GM19395 (cell line): ENCODE measurements at regions not wholly inside any gene's neighbourhood (a gene's known extent, or its start where the extent isn't known, plus 50 kb on each side); places are given as distances from the start of the nearest gene placed in this dataset.
"Not testable (repeated sequence)": the region's sequence is repeated elsewhere in the genome, so short reads cannot be mapped to it uniquely, and the experiment has no call there.

Experiments
- ATAC-seq: cut with Tn5 transposase; IDR thresholded peaks from one replicate; pipeline ENCODE4 v1.9.1; 2021; ENCODE audit warnings: mild to moderate bottlenecking, moderate library complexity; ENCODE audit not compliant: unreplicated experiment

DNA sequence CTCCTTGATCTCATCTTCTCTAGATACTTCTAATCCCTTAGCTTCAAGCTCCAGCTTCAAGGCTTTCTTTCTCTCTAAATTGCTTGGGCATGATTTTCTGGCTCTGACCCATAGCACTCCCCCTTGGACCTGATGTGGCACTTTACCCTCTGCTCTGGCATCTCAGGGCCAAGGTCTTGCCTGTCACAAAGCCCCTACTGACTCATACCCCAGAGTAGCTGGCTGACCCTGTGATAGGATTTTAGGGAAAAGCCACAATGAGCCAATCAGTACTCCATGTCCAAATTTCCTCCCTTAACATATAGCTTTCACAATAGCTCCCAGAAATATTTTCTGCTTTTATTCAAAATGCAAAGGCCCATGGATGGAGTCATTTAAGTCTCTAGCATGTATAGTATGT lies 488.7 kb upstream of the SPRED2 start:
- ATAC-seq, result no peak

DNA sequence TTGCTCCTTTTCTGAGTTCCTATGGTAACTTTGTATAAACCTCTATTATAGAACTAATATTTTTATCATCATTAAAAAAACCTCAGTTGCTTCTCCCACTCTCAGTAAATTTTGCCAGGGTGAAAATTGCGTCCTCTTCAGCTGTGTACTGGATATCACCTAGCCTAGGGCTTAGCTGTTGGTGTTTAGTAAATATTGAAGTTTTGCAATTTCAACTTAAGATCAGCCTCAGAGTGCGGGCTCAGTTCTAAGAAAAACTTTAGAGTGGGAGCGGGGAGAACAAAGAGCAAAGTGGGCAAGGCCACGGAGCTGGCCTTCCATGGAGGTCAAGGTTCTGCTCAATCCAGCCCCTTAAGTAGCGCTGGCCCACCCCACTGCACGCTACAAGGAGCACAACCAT lies 488.3 kb upstream of the SPRED2 start:
- ATAC-seq, result no peak

DNA sequence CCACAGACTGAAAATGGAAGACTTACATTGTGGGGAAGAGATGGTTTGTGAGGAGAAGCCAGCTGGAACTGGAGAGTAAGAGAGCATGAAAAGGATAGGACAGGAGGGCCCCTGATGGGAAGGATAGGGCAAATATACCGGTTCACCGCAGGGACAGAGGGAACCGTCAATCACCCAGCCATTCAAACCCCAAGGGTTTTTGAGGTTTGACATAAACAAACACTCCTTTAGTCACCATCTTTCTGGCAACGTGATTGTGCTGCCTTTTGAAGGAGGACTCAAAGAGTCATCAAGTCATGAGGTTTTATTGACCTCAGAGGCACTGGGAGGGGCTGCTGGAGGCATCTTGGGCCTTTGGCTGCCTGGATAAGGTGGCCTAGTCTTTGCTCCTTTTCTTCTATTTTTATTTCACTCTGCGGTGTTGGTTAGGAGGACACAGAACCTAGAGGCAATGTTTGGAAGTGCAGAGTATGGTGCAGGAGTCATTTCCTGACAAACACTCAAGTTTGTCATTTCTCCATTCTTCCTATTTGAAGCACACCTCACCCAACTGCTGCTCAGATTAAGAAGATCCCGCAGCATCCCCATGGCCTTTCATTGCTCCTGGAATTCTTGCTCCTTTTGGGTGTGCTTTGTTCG lies 487.3 kb upstream of the SPRED2 start:
- ATAC-seq, result no peak

DNA sequence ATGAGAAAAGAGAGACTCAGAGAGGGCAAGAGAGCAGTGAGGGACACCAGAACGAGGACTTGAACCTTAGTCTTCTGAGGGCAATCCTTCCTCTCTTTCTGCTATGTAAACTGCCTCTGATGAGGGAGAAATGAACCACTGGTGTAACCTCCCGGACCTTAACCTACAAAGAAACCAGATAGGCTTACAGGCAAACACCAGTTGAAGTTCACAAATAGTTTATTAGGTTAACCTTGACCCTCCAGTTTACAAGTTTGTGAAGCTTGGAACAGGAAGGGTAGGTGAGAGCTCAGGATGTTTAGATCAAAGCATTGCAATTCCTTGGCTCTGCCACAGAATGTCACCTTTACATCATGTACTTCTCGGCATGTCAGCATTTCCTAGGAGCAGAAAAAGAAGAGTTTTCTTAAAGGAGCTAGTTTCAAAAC lies 486.4 kb upstream of the SPRED2 start:
- ATAC-seq, result no peak

DNA sequence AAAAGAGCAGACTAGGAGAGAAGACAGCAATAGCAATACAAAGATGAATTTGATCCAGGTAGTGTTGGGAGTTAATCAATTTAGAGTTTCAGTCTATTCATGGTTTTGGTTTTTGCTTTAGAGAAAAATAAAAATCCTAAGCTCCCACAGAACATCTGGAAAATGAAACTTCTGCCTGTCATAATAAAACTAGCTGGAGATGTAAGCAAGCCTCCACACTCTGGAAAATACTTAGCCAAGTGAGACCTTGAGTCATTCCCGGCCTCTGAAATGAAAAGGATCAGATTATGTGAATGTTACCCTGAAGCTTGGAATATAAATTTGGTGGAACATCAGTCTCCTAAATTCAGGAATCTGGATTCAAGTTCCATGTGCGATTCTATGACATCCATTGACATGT lies 485.6 kb upstream of the SPRED2 start:
- ATAC-seq, result no peak

DNA sequence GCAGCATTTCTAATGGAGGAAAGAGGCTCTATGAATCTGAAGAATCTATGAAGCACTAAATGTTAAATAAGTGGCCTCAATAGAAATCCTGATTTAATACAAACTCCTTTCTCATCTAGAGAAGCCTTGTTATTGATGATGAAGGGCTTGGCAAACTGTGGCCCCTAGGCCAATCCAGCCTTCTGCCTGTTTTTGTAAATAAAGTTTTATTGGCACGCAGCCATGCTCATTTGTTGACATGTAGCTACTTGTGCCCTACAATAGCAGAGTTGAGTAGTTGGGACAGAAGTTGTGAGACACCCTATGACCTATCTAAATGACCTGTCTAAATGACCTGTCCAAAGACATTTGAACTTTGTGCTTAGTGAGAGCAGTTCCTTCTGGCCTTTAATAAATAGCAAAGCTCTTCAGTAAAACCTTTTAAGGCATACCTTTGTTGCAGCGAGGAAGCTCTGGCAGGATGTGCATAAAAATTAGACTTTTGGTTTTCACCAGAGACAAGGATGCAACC lies 484.4 kb upstream of the SPRED2 start:
- no peak for ATAC-seq

DNA sequence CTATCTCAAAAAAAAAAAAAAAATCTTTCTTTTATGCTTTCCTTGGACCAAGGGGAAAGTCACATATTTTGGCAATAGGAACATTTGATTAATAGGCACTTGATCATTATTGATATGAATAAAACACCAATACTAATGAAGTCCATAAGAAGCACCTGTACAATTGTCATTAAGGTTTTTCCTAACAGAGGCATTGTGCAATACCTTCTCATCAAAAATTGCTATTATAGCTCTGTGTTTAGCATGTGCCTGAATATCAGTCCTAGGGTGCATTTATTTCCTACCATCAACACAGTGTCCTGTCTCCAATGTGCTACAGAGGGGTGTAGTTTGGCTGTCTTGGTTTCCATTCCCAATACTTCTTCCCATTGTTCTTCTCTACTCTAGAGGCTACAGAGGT lies 483.8 kb upstream of the SPRED2 start:
- no peak for ATAC-seq

DNA sequence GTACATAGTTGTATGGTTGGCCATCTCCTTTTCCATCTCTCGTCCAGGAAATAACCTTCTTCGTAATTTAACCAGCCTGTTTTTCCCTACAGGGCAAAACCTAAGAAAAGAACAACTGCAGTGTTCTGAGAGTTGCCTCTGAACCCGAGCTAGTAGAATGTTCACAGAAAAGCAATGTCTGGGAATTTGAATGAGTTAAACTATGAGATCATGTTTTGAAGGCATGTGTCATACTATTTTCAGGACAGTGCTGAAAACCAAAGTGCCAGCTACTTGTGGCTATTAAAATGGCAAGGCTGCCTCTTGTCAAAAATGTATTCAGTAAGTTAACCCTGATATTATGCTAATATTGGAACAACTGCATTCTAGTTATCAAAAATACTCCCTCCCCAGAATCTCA lies 482.9 kb upstream of the SPRED2 start:
- ATAC-seq, result no peak

DNA sequence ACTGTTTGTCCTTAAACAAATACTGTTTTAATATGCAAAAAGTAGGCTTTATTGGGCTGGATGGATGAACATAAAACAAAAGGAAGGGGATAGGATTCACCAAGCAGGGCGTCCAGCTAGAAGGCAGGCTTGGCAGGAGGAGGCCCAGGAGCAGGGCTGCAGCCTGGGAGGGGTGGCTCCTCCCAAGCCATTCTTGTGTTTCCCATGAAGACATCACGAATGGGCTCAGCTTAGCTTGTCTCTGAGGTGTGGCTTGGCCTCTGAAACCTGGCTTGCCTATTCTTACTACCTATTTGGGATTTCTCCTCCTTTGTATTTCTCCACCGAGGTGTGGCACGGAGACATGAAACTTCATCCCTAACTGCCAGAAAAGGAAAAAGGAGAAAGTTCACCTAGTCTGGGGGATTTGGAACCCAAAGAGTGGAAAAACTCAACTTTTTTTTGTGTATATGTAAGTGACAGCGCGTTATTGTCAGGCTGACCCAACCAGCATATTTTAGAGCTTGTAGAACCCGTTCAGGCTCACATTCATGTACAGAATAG lies 481.9 kb upstream of the SPRED2 start:
- no peak for ATAC-seq

DNA sequence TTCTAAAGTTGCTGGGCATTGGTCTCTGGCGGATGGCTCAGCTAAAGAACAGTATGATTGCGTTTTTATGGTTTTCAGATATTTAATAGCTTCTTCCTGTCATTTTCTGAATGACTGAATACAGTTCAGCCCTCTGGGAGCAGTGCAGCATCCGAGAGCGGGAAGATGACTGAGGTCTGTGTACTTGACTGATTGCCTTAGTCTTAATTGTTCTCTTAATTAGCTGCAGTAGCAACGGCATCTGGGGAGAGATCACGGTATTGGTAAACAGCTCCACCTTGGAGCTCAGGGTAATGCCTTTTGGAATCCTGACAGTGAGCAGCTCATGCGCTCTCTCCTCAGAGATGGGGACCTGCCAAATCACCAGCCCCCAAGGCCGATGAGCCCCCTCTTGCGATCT lies 481.4 kb upstream of the SPRED2 start:
- no peak for ATAC-seq

DNA sequence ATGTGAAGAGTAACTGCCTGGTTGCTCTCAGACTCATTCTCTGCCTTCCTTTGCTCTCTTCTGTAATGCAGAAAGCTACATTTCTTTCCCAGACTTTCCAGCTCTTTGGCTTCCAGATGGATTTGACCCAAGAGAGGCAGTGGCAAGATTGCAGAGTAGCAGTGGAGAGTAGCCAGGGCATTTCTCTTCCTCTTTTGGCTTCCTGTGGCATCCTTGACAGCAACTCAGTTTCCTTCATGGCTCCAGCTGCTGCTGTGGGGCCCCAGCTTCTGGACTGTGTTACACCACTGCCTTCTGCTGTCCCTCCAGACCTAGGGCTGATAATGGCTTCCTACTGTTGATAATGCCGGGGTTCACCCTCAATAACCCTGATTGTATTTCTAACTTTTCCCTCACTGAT lies 469.4 kb upstream of the SPRED2 start:
- ATAC-seq, result no peak

DNA sequence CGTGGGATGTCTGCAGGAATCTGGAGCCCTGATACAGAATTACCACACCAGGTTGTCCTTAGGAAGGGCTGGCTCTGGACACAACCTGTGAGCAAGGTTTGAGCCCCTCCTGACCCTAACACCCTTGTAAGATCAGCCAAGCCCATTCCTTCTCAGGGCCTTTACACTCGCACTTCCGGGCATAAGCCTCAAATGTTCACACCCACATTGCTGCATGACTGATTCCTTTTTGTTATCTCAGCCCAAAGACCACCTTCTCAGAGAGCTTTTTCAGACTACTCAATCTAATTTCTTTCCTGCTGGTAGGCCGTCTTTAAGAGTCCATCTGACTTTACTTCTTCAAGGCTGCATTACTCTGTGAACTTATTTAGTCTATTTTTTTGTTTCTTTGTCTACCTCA lies 464.0 kb upstream of the SPRED2 start:
- ATAC-seq, result no peak

DNA sequence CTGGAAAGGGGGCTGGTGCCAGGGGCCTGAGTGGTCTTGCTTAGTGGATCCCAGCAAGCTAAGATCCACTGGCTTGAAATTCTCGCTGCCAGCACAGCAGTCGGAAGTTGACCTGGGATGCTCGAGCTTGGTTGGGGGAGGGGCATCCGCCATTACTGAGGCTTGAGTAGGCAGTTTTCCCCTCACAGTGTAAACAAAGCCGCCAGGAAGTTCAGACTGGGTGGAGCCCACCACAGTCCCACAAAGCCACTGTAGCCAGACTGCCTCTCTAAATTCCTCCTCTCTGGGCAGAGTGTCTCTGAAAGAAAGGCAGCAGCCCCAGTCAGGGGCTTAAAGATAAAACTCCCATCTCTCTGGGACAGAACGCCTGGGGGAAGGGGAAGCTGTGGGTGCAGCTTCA lies 457.7 kb upstream of the SPRED2 start:
- not testable (repeated sequence) for ATAC-seq

DNA sequence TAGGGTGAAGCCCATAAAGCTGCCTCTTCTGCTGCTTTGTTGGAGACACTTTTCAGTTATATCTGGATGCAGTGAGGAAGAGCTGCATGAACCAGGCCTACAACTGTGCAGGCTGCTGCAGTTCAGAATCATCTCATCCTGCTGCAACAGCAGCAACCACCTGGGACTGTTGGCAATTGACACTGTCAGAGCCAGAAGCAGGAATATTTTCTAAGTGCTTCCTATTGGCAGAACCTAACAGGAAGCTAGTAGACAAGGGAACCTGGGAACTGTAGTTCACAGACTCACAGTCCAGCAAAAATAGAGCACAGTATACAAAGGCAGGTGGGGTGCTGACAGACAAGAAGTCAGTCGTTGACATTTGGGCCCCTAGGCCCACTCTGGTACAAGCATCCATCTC lies 452.9 kb upstream of the SPRED2 start:
- ATAC-seq, result no peak

DNA sequence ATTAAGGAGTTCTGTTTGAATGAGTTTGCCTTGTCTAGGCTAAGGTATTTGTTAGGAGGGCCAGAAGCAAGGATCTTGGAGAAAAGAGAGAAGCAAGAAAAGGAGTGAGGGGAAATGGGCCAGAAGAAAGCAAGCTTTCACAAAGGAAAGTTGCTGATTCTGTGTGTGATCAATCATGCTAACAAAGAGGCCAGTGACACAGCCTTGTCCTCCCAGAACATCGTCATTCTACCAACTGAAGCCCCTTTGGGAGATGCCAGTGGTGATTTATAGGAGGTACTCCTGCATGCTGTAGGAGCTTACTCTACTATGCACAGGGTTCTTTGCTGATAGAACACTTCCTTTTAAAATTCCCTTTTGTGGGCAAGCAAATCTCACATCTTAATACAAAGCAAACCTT lies 449.2 kb upstream of the SPRED2 start:
- ATAC-seq, result no peak

DNA sequence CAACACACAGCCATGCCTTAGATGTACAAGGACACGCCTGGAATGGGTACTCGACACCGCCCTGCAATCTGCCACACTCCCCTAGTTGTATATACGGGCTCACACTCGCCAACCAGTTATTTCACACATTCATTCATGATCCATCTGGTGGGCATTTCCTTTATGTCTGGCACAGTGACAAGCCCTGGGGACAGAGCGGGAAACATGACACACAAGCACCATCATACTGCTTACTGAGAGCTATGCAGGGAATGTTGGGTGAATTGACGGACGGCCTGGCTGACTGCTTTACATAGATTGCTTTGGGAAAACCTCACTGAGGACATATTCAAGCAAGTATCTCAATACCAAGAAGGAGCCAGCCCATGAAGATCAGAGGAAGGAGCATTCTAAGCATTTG lies 448.0 kb upstream of the SPRED2 start:
- ATAC-seq, result no peak

DNA sequence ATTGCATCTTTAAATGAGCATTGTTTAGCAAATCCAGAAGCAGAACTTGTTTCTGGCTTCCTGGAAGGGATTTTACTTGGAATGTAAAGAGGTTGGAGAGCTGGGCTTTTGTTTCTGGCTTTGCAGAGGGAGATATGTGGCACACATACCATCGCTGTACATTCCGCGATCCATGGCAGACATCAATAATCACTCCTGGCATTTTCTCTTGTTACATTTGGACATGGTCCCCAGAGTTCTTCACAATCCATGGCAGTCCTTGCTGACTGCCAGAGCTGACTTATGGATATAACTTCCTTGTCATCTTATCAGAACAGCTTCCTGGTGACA lies 445.6 kb upstream of the SPRED2 start:
- no peak for ATAC-seq

DNA sequence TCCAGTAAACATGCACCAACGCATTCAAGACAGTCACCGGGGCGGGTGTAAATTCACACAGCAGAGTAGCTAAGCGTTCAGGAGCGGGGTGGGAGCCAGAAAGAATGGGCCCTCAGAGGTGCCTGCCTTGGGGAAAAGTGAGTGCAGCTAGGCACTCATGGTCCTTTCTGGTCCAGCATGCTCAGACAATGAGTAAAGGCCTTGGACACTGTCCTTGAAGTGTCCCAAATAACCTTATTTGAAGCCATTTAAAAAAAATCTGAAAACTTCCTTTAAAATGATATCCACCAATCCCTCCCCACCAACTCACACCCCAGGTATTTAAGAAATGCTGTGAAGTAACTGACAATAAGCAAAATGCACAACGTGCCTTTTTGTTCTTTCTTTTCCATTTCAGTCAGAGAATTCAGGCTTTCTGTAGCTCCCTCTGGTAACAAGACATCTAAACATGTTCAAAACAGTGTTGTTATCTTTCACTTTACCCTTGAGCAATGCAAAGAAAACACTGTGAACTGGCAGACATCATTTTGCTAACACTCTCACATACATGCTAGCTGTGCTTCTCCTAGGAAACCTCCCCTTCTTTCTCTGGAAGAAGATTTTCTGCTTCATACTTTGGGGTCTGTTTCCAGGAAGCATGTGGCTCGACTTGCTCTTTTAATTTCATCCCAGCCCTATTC lies 445.1 kb upstream of the SPRED2 start:
- ATAC-seq, result no peak

DNA sequence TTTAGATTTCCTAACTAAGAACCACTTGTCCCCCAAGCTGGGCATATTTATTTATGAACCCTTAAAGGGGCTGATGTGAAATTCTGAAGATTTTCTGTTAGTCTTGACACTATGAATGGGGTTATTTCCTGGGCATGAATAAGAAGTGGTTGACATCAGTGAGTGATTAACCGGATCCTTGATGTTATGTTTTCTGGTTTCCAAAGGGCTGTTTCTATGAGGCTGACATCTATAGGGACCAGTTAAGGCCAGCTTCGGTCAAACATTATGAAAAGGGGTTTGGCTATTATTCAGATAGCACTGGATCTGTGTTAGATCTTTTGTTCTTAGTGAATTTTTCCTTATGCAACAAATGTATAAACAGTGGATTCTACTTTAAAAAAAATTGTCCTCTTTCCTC lies 443.7 kb upstream of the SPRED2 start:
- no peak for ATAC-seq

DNA sequence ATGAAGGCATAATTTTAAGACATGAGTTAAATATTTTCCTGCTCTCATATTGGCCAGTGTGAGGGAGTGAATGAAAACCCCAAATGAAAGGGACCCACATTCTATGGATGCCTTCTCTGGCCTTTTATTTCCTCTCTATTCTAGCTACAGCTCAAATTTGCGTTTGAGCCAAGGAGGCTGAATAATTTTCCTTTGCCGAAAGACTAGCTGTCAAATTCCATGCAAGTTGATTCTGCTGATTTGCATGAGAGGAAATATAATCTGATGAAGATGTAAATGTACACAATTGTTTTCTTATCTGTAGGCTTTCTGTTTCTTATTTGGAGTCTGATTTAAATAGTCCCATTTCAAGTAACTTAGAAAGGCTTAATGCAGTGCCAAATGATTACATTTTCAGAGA lies 438.4 kb upstream of the SPRED2 start:
- ATAC-seq, result no peak

DNA sequence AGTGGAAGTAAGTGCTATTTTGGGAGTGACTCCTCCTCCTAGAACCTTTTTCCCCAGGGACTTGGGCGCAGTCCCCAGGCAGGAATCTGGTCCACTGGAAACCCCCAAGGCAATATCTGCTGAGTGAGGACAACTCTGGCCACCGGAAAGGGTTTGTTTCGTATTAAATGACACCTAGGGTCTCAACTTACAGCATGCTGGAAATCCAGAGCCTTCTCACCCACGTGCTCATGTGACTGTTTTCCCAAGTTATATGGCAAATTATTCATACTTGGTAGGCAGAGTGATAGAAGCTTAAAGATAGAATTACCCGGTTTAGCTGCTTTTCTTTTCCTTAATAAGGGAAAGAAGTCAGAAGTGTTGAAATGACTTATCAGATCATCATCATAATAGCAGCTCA lies 436.9 kb upstream of the SPRED2 start:
- no peak for ATAC-seq

DNA sequence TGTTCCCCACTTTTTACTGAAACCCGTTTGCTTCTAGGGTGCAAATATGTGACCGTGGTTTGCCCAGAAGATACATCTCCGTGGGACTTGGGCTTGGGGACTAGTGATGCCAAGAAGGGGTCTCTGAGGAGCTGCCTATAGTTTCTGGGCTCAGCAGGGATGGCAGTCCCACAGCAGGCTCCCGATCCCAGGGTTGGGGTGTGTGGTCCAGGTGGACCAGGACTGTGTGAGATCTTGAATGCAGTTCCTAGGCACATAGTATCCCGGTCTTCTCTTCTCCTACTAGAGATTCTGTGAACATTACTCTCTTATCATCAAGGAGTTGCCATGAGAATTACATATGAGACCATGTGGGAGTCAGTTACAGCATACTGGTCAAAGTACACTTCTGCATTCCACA lies 435.8 kb upstream of the SPRED2 start:
- ATAC-seq, result no peak

DNA sequence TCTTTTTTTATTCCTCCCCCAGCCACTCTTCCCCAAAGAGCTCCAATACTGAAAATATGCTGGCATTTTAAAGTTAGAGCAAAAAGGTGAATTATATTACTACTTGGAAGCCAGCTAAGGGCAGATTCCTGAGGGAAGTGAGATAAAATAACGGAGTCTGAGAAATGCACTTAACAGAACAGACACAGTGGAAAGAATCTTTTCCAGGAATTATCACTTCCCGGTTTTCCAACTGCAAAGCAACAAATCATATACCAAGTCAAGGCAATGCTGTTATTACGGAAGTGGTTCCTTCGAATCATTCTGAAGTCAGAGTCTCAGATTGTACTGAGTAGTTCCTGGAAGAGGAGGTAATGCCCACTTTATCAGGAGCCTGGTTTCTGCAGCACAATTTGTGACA lies 435.0 kb upstream of the SPRED2 start:
- no peak for ATAC-seq
